Hepatocyte (in vitro differentiated cells): ENCODE measurements at regions not wholly inside any gene's neighbourhood (a gene's known extent, or its start where the extent isn't known, plus 50 kb on each side); places are given as distances from the start of the nearest gene placed in this dataset.

Source experiments
- EZH2phosphoT487 ChIP-seq: fragments of 200-600 bp; sonication (generic); IDR thresholded peaks from one replicate; pipeline ENCODE4 v1.6.1; 2018; ENCODE audit warnings: antibody characterized with exemption, mild to moderate bottlenecking, low read depth, moderate library complexity; ENCODE audit not compliant: unreplicated experiment, severe bottlenecking
- TF ChIP-seq, protein P1 (sequence below): fragments of 200-600 bp; sonication (generic); IDR thresholded peaks from 2 replicates; pipeline ENCODE4 v1.5.1; 2016; ENCODE audit warnings: antibody characterized with exemption, mild to moderate bottlenecking; ENCODE audit not compliant: poor library complexity

GRCh38 chr1:17877316-17877715 is 122.2 kb downstream of the ACTL8 start:
- TF ChIP-seq, protein P1, sequence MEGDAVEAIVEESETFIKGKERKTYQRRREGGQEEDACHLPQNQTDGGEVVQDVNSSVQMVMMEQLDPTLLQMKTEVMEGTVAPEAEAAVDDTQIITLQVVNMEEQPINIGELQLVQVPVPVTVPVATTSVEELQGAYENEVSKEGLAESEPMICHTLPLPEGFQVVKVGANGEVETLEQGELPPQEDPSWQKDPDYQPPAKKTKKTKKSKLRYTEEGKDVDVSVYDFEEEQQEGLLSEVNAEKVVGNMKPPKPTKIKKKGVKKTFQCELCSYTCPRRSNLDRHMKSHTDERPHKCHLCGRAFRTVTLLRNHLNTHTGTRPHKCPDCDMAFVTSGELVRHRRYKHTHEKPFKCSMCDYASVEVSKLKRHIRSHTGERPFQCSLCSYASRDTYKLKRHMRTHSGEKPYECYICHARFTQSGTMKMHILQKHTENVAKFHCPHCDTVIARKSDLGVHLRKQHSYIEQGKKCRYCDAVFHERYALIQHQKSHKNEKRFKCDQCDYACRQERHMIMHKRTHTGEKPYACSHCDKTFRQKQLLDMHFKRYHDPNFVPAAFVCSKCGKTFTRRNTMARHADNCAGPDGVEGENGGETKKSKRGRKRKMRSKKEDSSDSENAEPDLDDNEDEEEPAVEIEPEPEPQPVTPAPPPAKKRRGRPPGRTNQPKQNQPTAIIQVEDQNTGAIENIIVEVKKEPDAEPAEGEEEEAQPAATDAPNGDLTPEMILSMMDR = no peak
- TF ChIP-seq EZH2phosphoT487 = no peak
